ENCODE measurements at regions not wholly inside any gene's neighbourhood (a gene's known extent, or its start where the extent isn't known, plus 50 kb on each side); places are given as distances from the start of the nearest gene placed in this dataset.
"Not testable (repeated sequence)": the region's sequence is repeated elsewhere in the genome, so short reads cannot be mapped to it uniquely, and the experiment has no call there.

GRCh38 chr20:55937283-55937682 lies 68.0 kb downstream of the CBLN4 start:
- Histone ChIP-seq H3K4me1 (ENCODE audit: control insufficient read depth in 1 of 2, insufficient read depth in 2 of 2, low read length in 2 of 2) (no peaks in the 10 kb centered on the region), H3K9me3 (ENCODE audit: control insufficient read depth in 1 of 2, low read length in 2 of 2) (no peaks in the 10 kb centered on the region), H3K36me3 (ENCODE audit: control insufficient read depth in 1 of 2, insufficient read depth in 2 of 2, low read length in 2 of 2) (no peaks in the 10 kb centered on the region), H3K27me3 (ENCODE audit: low read depth, low read length) (no peaks in the 10 kb centered on the region), H3K4me3 (ENCODE audit: low read depth in 1 of 2, low read length in 2 of 2) (no peak overlapping the region), H3K27ac (ENCODE audit: low read length) (no peak overlapping the region)

GRCh38 chr20:55936209-55936595 lies 69.1 kb downstream of the CBLN4 start:
- Histone ChIP-seq H3K27ac (ENCODE audit: low read length) (no peak overlapping the region), H3K27me3 (ENCODE audit: low read depth, low read length) (no peaks in the 10 kb centered on the region), H3K9me3 (ENCODE audit: control insufficient read depth in 1 of 2, low read length in 2 of 2) (no peaks in the 10 kb centered on the region), H3K4me3 (ENCODE audit: low read depth in 1 of 2, low read length in 2 of 2) (no peak overlapping the region), H3K4me1 (ENCODE audit: control insufficient read depth in 1 of 2, insufficient read depth in 2 of 2, low read length in 2 of 2) (no peaks in the 10 kb centered on the region), H3K36me3 (ENCODE audit: control insufficient read depth in 1 of 2, insufficient read depth in 2 of 2, low read length in 2 of 2) (no peaks in the 10 kb centered on the region)

- Histone ChIP-seq H3K4me3 (ENCODE audit: low read depth in 1 of 2, low read length in 2 of 2) (no peak overlapping the region), H3K4me1 (ENCODE audit: control insufficient read depth in 1 of 2, insufficient read depth in 2 of 2, low read length in 2 of 2) (no peaks in the 10 kb centered on the region), H3K36me3 (ENCODE audit: control insufficient read depth in 1 of 2, insufficient read depth in 2 of 2, low read length in 2 of 2) (no peaks in the 10 kb centered on the region), H3K9me3 (ENCODE audit: control insufficient read depth in 1 of 2, low read length in 2 of 2) (no peaks in the 10 kb centered on the region), H3K27ac (ENCODE audit: low read length) (no peak overlapping the region), H3K27me3 (ENCODE audit: low read depth, low read length) (no peaks in the 10 kb centered on the region)
Observed at GRCh38 chr20:55935448-55936208, 69.7 kb downstream of the CBLN4 start.

- Histone ChIP-seq H3K27ac (ENCODE audit: low read length) (no peak overlapping the region), H3K4me1 (ENCODE audit: control insufficient read depth in 1 of 2, insufficient read depth in 2 of 2, low read length in 2 of 2) (no peaks in the 10 kb centered on the region), H3K4me3 (ENCODE audit: low read depth in 1 of 2, low read length in 2 of 2) (no peak overlapping the region), H3K36me3 (ENCODE audit: control insufficient read depth in 1 of 2, insufficient read depth in 2 of 2, low read length in 2 of 2) (no peaks in the 10 kb centered on the region), H3K9me3 (ENCODE audit: control insufficient read depth in 1 of 2, low read length in 2 of 2) (no peaks in the 10 kb centered on the region), H3K27me3 (ENCODE audit: low read depth, low read length) (no peaks in the 10 kb centered on the region)
Observed at GRCh38 chr20:55934146-55934545, 71.2 kb downstream of the CBLN4 start.

DNA sequence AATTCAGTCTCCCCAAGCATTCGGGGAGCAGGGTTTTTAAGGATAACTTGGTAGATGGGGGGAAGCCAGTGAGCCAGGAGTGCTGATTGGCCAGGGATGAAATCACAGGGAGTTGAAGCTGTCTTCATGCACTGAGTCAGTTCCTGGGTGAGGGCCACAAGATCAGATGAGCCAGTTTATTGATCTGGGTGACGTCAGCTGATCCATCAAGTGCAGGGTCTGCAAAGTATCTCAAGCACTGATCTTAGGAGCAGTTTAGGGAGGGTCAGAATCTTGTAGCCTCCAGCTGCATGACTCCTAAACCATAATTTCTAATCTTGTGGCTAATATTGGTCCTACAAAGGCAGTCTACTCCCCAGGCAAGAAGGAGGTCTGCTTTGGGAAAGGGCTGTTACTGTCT lies 74.4 kb downstream of the CBLN4 start:
- not testable (repeated sequence) for H3K9me3 ChIP-seq (ENCODE audit: control insufficient read depth in 1 of 2, low read length in 2 of 2); H3K4me3 ChIP-seq (ENCODE audit: low read depth in 1 of 2, low read length in 2 of 2); H3K36me3 ChIP-seq (ENCODE audit: control insufficient read depth in 1 of 2, insufficient read depth in 2 of 2, low read length in 2 of 2)

DNA sequence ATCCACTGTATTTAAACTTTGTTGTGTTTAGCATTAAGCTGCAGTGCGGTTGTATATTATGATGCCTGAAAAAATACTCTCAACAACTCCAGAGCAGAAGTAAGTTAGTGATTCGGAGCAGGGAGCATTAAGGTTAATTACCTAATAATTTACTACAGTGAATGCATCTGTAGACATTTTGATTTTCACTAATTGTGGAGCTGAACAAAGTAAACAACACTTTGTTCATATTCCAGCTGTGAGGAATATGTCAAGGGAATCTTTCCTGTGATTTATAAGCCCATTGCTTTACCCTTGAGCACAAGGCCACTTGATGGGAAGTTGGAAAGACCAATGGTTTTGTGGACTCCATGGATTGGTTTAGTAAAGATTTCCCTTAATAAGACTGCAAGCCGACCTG lies 77.1 kb downstream of the CBLN4 start:
- Histone ChIP-seq H3K27ac (ENCODE audit: low read length) (no peak overlapping the region), H3K4me1 (ENCODE audit: control insufficient read depth in 1 of 2, insufficient read depth in 2 of 2, low read length in 2 of 2) (no peaks in the 10 kb centered on the region), H3K27me3 (ENCODE audit: low read depth, low read length) (no peaks in the 10 kb centered on the region), H3K4me3 (ENCODE audit: low read depth in 1 of 2, low read length in 2 of 2) (no peak overlapping the region), H3K36me3 (ENCODE audit: control insufficient read depth in 1 of 2, insufficient read depth in 2 of 2, low read length in 2 of 2) (no peaks in the 10 kb centered on the region), H3K9me3 (ENCODE audit: control insufficient read depth in 1 of 2, low read length in 2 of 2) (peaks cover 3 to 4% of the 10 kb centered on the region in 2 donors)

More for the DNA sequence above, 74.4 kb downstream of the CBLN4 start:
- not testable (repeated sequence) for H3K27me3 ChIP-seq (ENCODE audit: low read depth, low read length); H3K4me1 ChIP-seq (ENCODE audit: control insufficient read depth in 1 of 2, insufficient read depth in 2 of 2, low read length in 2 of 2); H3K27ac ChIP-seq (ENCODE audit: low read length)

GRCh38 chr20:55919956-55920355 lies 85.4 kb downstream of the CBLN4 start:
- Histone ChIP-seq H3K4me3 (ENCODE audit: low read depth in 1 of 2, low read length in 2 of 2) (no peak overlapping the region), H3K36me3 (ENCODE audit: control insufficient read depth in 1 of 2, insufficient read depth in 2 of 2, low read length in 2 of 2) (no peaks in the 10 kb centered on the region), H3K27ac (ENCODE audit: low read length) (no peak overlapping the region), H3K9me3 (ENCODE audit: control insufficient read depth in 1 of 2, low read length in 2 of 2) (peaks cover under 1 to 3% of the 10 kb centered on the region in 2 donors), H3K4me1 (ENCODE audit: control insufficient read depth in 1 of 2, insufficient read depth in 2 of 2, low read length in 2 of 2) (no peaks in the 10 kb centered on the region), H3K27me3 (ENCODE audit: low read depth, low read length) (no peaks in the 10 kb centered on the region)

- Histone ChIP-seq H3K36me3 (ENCODE audit: control insufficient read depth in 1 of 2, insufficient read depth in 2 of 2, low read length in 2 of 2) (no peaks in the 10 kb centered on the region), H3K27me3 (ENCODE audit: low read depth, low read length) (no peaks in the 10 kb centered on the region), H3K9me3 (ENCODE audit: control insufficient read depth in 1 of 2, low read length in 2 of 2) (no peaks in the 10 kb centered on the region), H3K27ac (ENCODE audit: low read length) (no peak overlapping the region), H3K4me3 (ENCODE audit: low read depth in 1 of 2, low read length in 2 of 2) (no peak overlapping the region), H3K4me1 (ENCODE audit: control insufficient read depth in 1 of 2, insufficient read depth in 2 of 2, low read length in 2 of 2) (no peaks in the 10 kb centered on the region)
Observed at GRCh38 chr20:55919319-55919718, 86.0 kb downstream of the CBLN4 start.

GRCh38 chr20:55918471-55918870 lies 86.8 kb downstream of the CBLN4 start:
- no peaks in the 10 kb centered on the region for H3K36me3 ChIP-seq (ENCODE audit: control insufficient read depth in 1 of 2, insufficient read depth in 2 of 2, low read length in 2 of 2)
- H3K4me3 ChIP-seq (ENCODE audit: low read depth in 1 of 2, low read length in 2 of 2), result no peak overlapping the region
- no peaks in the 10 kb centered on the region for H3K27me3 ChIP-seq (ENCODE audit: low read depth, low read length)
- H3K4me1 ChIP-seq (ENCODE audit: control insufficient read depth in 1 of 2, insufficient read depth in 2 of 2, low read length in 2 of 2), result no peaks in the 10 kb centered on the region
- no peaks in the 10 kb centered on the region for H3K9me3 ChIP-seq (ENCODE audit: control insufficient read depth in 1 of 2, low read length in 2 of 2)
- H3K27ac ChIP-seq (ENCODE audit: low read length), result no peak overlapping the region

DNA sequence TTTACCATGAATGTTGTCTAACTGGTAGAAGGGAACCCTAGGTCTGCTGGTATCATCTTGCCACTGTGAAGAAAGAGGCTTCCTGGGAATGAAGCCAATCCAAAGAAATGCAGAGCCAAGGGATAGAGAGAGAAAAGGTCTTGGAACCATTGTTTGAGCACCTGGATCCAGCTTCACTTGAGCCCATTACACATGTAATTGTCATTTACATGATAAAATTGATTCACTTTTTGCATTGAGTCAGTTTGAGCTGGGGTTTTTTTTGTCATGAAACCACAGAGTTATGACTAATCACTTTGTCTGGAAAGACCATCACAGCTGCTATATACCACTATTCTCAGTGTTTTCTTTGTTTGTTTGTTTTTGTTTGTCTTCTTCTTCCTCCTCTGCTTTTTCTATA lies 112.3 kb downstream of the CBLN4 start:
- H3K4me3 ChIP-seq (ENCODE audit: low read depth in 1 of 2, low read length in 2 of 2), result no peak overlapping the region
- H3K36me3 ChIP-seq (ENCODE audit: control insufficient read depth in 1 of 2, insufficient read depth in 2 of 2, low read length in 2 of 2), result no peaks in the 10 kb centered on the region
- no peaks in the 10 kb centered on the region for H3K27me3 ChIP-seq (ENCODE audit: low read depth, low read length)
- no peaks in the 10 kb centered on the region for H3K4me1 ChIP-seq (ENCODE audit: control insufficient read depth in 1 of 2, insufficient read depth in 2 of 2, low read length in 2 of 2)
- H3K9me3 ChIP-seq (ENCODE audit: control insufficient read depth in 1 of 2, low read length in 2 of 2), result no peaks in the 10 kb centered on the region
- no peak overlapping the region for H3K27ac ChIP-seq (ENCODE audit: low read length)

DNA sequence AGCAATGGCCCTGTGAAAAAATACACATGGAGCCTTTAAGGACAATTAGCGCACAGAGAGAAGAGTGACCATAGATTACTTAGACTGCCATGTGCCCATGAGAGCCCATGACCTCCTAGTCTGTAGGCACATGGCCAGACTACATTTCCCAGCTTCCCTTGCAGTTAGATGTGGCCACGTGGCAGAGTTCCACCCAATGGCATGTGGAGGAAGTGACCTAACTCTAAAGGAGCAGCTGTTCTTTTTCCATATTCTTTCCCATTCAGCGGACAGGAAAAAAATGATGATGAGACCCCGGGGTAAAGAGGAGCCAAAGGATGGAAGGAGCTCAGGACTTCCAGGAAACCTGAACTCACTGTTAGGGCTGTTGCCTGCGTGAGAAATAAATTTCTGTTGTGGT lies 116.6 kb downstream of the CBLN4 start:
- H3K4me3 ChIP-seq (ENCODE audit: low read depth in 1 of 2, low read length in 2 of 2), result no peak overlapping the region
- no peaks in the 10 kb centered on the region for H3K36me3 ChIP-seq (ENCODE audit: control insufficient read depth in 1 of 2, insufficient read depth in 2 of 2, low read length in 2 of 2)
- no peaks in the 10 kb centered on the region for H3K4me1 ChIP-seq (ENCODE audit: control insufficient read depth in 1 of 2, insufficient read depth in 2 of 2, low read length in 2 of 2)
- H3K27me3 ChIP-seq (ENCODE audit: low read depth, low read length), result no peaks in the 10 kb centered on the region
- H3K27ac ChIP-seq (ENCODE audit: low read length), result no peak overlapping the region
- no peaks in the 10 kb centered on the region for H3K9me3 ChIP-seq (ENCODE audit: control insufficient read depth in 1 of 2, low read length in 2 of 2)

DNA sequence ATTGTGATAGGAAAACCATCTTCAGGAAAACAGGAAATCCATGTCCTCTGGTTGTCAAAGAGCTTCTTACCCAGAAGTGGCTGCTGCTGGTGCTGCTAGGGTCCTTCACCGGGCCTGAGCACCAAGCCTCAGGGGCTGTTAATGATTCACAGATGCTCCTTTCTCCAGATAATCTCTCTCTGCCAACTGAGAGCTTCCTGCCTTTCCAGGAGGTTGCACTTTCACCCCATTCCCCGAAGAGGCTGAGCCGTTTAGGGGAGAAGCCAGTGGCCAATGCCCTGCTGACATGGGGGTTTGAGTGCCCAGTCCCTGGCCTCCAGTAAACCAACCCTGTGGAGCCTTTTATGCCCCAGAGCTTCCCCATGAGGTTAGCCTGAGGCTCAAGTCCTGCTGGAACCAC lies 122.4 kb downstream of the CBLN4 start:
- H3K27ac ChIP-seq (ENCODE audit: low read length), result no peak overlapping the region
- no peaks in the 10 kb centered on the region for H3K36me3 ChIP-seq (ENCODE audit: control insufficient read depth in 1 of 2, insufficient read depth in 2 of 2, low read length in 2 of 2)
- no peaks in the 10 kb centered on the region for H3K27me3 ChIP-seq (ENCODE audit: low read depth, low read length)
- H3K9me3 ChIP-seq (ENCODE audit: control insufficient read depth in 1 of 2, low read length in 2 of 2), result no peaks in the 10 kb centered on the region
- H3K4me3 ChIP-seq (ENCODE audit: low read depth in 1 of 2, low read length in 2 of 2), result no peak overlapping the region
- no peaks in the 10 kb centered on the region for H3K4me1 ChIP-seq (ENCODE audit: control insufficient read depth in 1 of 2, insufficient read depth in 2 of 2, low read length in 2 of 2)
